A549 (cell line): ENCODE measurements at regions not wholly inside any gene's neighbourhood (a gene's known extent, or its start where the extent isn't known, plus 50 kb on each side); places are given as distances from the start of the nearest gene placed in this dataset.

Source experiments
- BHLHE40 ChIP-seq: IDR thresholded peaks from 2 replicates; pipeline ENCODE4 v1.6.1; 2012; ENCODE audit warnings: low read depth, low read length, inconsistent platforms
- CEBPB ChIP-seq, 2 experiments: fragments of >200 bp in 1 of 2; sonication (Bioruptor Twin) in 1 of 2; formaldehyde crosslinking in 1 of 2; IDR thresholded peaks; 2 replicates each; pipeline ENCODE4 v1.6.1; 2012 to 2016
- CHD2 ChIP-seq: fragments of 150-350 bp; IDR thresholded peaks from 2 replicates; pipeline ENCODE4 v1.6.1; 2014; ENCODE audit warnings: low read length; ENCODE audit not compliant: partially characterized antibody
- CTCF ChIP-seq: fragments of >200 bp; sonication (Bioruptor Twin); formaldehyde crosslinking; IDR thresholded peaks from 3 replicates; pipeline ENCODE4 v1.5.1; 2016
- EP300 ChIP-seq, 2 experiments: fragments of >200 bp; sonication (Bioruptor Twin); formaldehyde crosslinking; IDR thresholded peaks; 2 replicates in 1 of 2; 3 replicates in 1 of 2; pipeline ENCODE4 v1.6.1; 2016 to 2017
- HOXB5 ChIP-seq: fragments of 250-450 bp; sonication (Bioruptor Pico); IDR thresholded peaks from 2 replicates; pipeline ENCODE4 v1.5.0; 2020; ENCODE audit warnings: mild to moderate bottlenecking, moderate library complexity
- KDM1A ChIP-seq: fragments of 200-600 bp; sonication (generic); IDR thresholded peaks from 2 replicates; pipeline ENCODE4 v1.6.1; 2016; ENCODE audit warnings: low read depth, mild to moderate bottlenecking
- MYC ChIP-seq: IDR thresholded peaks from 2 replicates; pipeline ENCODE4 v1.6.1; 2012; ENCODE audit warnings: mild to moderate bottlenecking, inconsistent platforms, low read length, improper control_type of control experiment, borderline replicate concordance
- POLR2A ChIP-seq: IDR thresholded peaks from 2 replicates; pipeline ENCODE4 v1.6.1; 2012; ENCODE audit warnings: mild to moderate bottlenecking, low read length
- SMC3 ChIP-seq: fragments of >200 bp; sonication (Bioruptor Twin); formaldehyde crosslinking; IDR thresholded peaks from 3 replicates; pipeline ENCODE4 v1.6.1; 2018; ENCODE audit warnings: inconsistent platforms
- TF ChIP-seq, protein P1 (sequence below): fragments of 250-450 bp; sonication (Bioruptor Pico); IDR thresholded peaks from 2 replicates; pipeline ENCODE4 v1.5.0; 2020; ENCODE audit warnings: low read depth, mild to moderate bottlenecking, moderate library complexity

DNA sequence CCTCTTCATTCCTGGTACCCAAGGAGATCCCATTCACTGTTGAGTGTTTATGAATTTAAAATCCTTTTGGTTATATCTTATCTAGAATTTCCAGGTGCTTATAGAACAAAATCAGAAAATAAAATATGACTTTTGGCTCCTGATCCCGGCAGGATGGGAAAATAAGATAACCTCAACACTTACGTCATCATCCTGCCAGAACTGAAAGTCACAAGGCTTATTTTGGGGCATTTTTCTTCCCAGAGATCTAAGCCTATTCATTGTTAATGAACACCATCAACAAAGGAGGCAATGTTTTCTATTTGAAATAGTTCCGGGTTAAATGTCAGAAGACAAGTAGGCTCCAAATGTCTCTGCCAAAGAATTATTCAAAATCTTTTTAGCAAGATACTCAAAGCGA, 580.6 kb downstream of the TFAP2A start:
- TF ChIP-seq CTCF, result no peak
- TF ChIP-seq CHD2, result no peak
- no peak for TF ChIP-seq CEBPB (IDR thresholded peaks at IDR 0.05)
- TF ChIP-seq, protein P1, sequence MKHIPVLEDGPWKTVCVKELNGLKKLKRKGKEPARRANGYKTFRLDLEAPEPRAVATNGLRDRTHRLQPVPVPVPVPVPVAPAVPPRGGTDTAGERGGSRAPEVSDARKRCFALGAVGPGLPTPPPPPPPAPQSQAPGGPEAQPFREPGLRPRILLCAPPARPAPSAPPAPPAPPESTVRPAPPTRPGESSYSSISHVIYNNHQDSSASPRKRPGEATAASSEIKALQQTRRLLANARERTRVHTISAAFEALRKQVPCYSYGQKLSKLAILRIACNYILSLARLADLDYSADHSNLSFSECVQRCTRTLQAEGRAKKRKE (CRISPR knock-in tag), result no peak
- TF ChIP-seq HOXB5 (CRISPR knock-in tag), result no peak
- TF ChIP-seq KDM1A, result no peak
- no peak for TF ChIP-seq POLR2A
- TF ChIP-seq EP300 (IDR thresholded peaks at IDR 0.05), result no peak
- no peak for TF ChIP-seq SMC3
- no peak for TF ChIP-seq MYC
- TF ChIP-seq BHLHE40, result no peak
